IMR-90 (cell line): ENCODE measurements at regions not wholly inside any gene's neighbourhood (a gene's known extent, or its start where the extent isn't known, plus 50 kb on each side); places are given as distances from the start of the nearest gene placed in this dataset.

ENCODE experiments used
- ATAC-seq: fragments of 200-7000 bp; cut with Tn5 transposase; 2 replicates; pipeline ENCODE4 v1.9.1; 2020; ENCODE audit warnings: low read depth, mild to moderate bottlenecking, moderate library complexity
- BruUV-seq: library from RNA; stranded (reverse); fragments of 400-500 nt; replicated peaks from 2 replicates; lab custom pipeline; 2021; lab: Mats Ljungman, UMichigan
- CTCF ChIA-PET: fragments of 300-600 bp; formaldehyde crosslinking; extraction: SDS; loops from one replicate; lab custom pipeline; 2021; ENCODE audit warnings: antibody characterized with exemption; lab: Yijun Ruan, JAX
- POLR2A ChIA-PET: fragments of 300-600 bp; sonication (Branson Sonifier 250); formaldehyde crosslinking; loops from one replicate; lab custom pipeline; 2022; ENCODE audit warnings: antibody characterized with exemption; ENCODE audit not compliant: unreplicated experiment; lab: Charles Lee
- DNase-seq: peaks from one replicate; pipeline ENCODE4 v3.0.0; 2013
- H2AFZ ChIP-seq: replicated peaks from 2 replicates; pipeline ENCODE3; 2013; ENCODE audit warnings: low read length, mild to moderate bottlenecking; ENCODE audit not compliant: poor library complexity
- H2AK5ac ChIP-seq: 2 replicates; pipeline ENCODE4 v1.6.1; 2013; ENCODE audit warnings: low read depth, low read length, inconsistent platforms
- H2AK9ac ChIP-seq: replicated peaks from 2 replicates; pipeline ENCODE3; 2013; ENCODE audit warnings: mild to moderate bottlenecking, low read depth, low read length, moderate library complexity; ENCODE audit not compliant: poor library complexity
- H2BK120ac ChIP-seq: 2 replicates; pipeline ENCODE4 v1.6.1; 2013; ENCODE audit warnings: low read depth, low read length, inconsistent platforms
- H2BK15ac ChIP-seq: 3 replicates; pipeline ENCODE4 v1.6.1; 2013; ENCODE audit warnings: low read depth, low read length, inconsistent platforms
- H2BK20ac ChIP-seq: 2 replicates; pipeline ENCODE4 v1.6.1; 2013; ENCODE audit warnings: low read depth, mild to moderate bottlenecking, inconsistent platforms, low read length, moderate library complexity
- H2BK5ac ChIP-seq: 2 replicates; pipeline ENCODE4 v1.6.1; 2013; ENCODE audit warnings: mild to moderate bottlenecking, low read depth, low read length, inconsistent platforms; ENCODE audit not compliant: poor library complexity, severe bottlenecking
- H3K14ac ChIP-seq: replicated peaks from 2 replicates; pipeline ENCODE4 v1.6.1; 2013; ENCODE audit warnings: low read depth, low read length, inconsistent platforms
- H3K18ac ChIP-seq: 2 replicates; pipeline ENCODE4 v1.6.1; 2013; ENCODE audit warnings: low read depth, low read length, control low read depth
- H3K23ac ChIP-seq: 2 replicates; pipeline ENCODE4 v1.6.1; 2013; ENCODE audit warnings: low read depth, low read length, inconsistent platforms
- H3K27ac ChIP-seq: 2 replicates; pipeline ENCODE4 v1.5.1; 2013; ENCODE audit warnings: mild to moderate bottlenecking, control low read depth, low read length; ENCODE audit not compliant: insufficient read depth
- H3K27me3 ChIP-seq: 2 replicates; pipeline ENCODE4 v1.6.1; 2013; ENCODE audit warnings: low read length; ENCODE audit not compliant: control insufficient read depth, insufficient read depth
- H3K36me3 ChIP-seq: 2 replicates; pipeline ENCODE4 v1.6.1; 2013; ENCODE audit warnings: low read length, mixed read lengths; ENCODE audit not compliant: control insufficient read depth, insufficient read depth
- H3K4ac ChIP-seq: 2 replicates; pipeline ENCODE4 v1.6.1; 2013; ENCODE audit warnings: low read depth, low read length, inconsistent platforms
- H3K4me1 ChIP-seq: 2 replicates; pipeline ENCODE4 v1.6.1; 2013; ENCODE audit warnings: low read length, mixed read lengths; ENCODE audit not compliant: control insufficient read depth, insufficient read depth
- H3K4me2 ChIP-seq: 2 replicates; pipeline ENCODE4 v1.6.1; 2013; ENCODE audit warnings: low read depth, mild to moderate bottlenecking, control low read depth, low read length, moderate library complexity
- H3K4me3 ChIP-seq: 2 replicates; pipeline ENCODE4 v1.5.1; 2013; ENCODE audit warnings: low read depth, mild to moderate bottlenecking, control low read depth, low read length, moderate library complexity; ENCODE audit not compliant: insufficient read depth
- H3K56ac ChIP-seq: 2 replicates; pipeline ENCODE4 v1.6.1; 2013; ENCODE audit warnings: low read length, inconsistent platforms; ENCODE audit not compliant: insufficient read depth; ENCODE audit errors: extremely low read depth
- H3K79me1 ChIP-seq, 2 experiments: 2 replicates each; pipeline ENCODE4 v1.6.1; 2013; ENCODE audit warnings: low read length in 2 of 2, inconsistent platforms in 1 of 2, low read depth in 1 of 2
- H3K9ac ChIP-seq: 2 replicates; pipeline ENCODE4 v1.6.1; 2013; ENCODE audit warnings: low read depth, low read length, control low read depth
- H3K9me1 ChIP-seq: 2 replicates; pipeline ENCODE4 v1.6.1; 2013; ENCODE audit warnings: low read length, inconsistent platforms; ENCODE audit not compliant: insufficient read depth
- H3K9me3 ChIP-seq: 2 replicates; pipeline ENCODE4 v1.6.1; 2013; ENCODE audit warnings: low read length; ENCODE audit not compliant: control insufficient read depth, insufficient read depth
- H4K20me1 ChIP-seq: 2 replicates; pipeline ENCODE4 v1.6.1; 2013; ENCODE audit warnings: low read length, inconsistent platforms; ENCODE audit not compliant: insufficient read depth
- H4K5ac ChIP-seq: 2 replicates; pipeline ENCODE4 v1.6.1; 2013; ENCODE audit warnings: mild to moderate bottlenecking, low read depth, low read length, control low read depth
- H4K8ac ChIP-seq, 2 experiments: 2 replicates each; pipeline ENCODE4 v1.6.1; 2013; ENCODE audit warnings: low read depth in 2 of 2, low read length in 2 of 2, control low read depth in 1 of 2, inconsistent platforms in 1 of 2
- H4K91ac ChIP-seq: 2 replicates; pipeline ENCODE4 v1.6.1; 2013; ENCODE audit warnings: low read depth, low read length, inconsistent platforms; ENCODE audit not compliant: insufficient read depth
- CEBPB ChIP-seq: IDR thresholded peaks from 2 replicates; pipeline ENCODE4 v1.6.1; 2012; ENCODE audit warnings: low read depth, low read length, improper control_type of control experiment
- CHD1 ChIP-seq: IDR thresholded peaks from 2 replicates; pipeline ENCODE4 v1.6.1; 2012; ENCODE audit warnings: low read depth, low read length, improper control_type of control experiment
- MAZ ChIP-seq: IDR thresholded peaks from 2 replicates; pipeline ENCODE4 v1.6.1; 2012; ENCODE audit warnings: low read depth, mild to moderate bottlenecking, low read length, improper control_type of control experiment, moderate library complexity, borderline replicate concordance
- MXI1 ChIP-seq: IDR thresholded peaks from 2 replicates; pipeline ENCODE4 v1.6.1; 2012; ENCODE audit warnings: low read depth, mild to moderate bottlenecking, low read length, moderate library complexity, borderline replicate concordance
- RAD21 ChIP-seq: IDR thresholded peaks from 2 replicates; pipeline ENCODE4 v1.6.1; 2012; ENCODE audit warnings: low read length, improper control_type of control experiment
- dilution Hi-C: fragments of 300-500 bp; cut with HindIII; formaldehyde crosslinking; loops from one replicate; pipeline ENCODE4 v1.14.3; 2018; ENCODE audit warnings: low sequenced_read_pairs; ENCODE audit not compliant: unreplicated experiment
- in situ Hi-C: fragments of 300-500 bp; cut with MboI; formaldehyde crosslinking; loops from 3 replicates; pipeline ENCODE4 v1.14.3; 2019; ENCODE audit warnings: low sequenced_read_pairs, inconsistent platforms, mixed read lengths
- intact Hi-C: fragments of 100-400 bp; cut with micrococcal nuclease; formaldehyde crosslinking; loops from 2 replicates; pipeline ENCODE4 v1.10.0; 2022

GRCh38 chr12:85507456-85507855 is 227.4 kb downstream of the ALX1 start:
- Histone ChIP-seq H3K27me3 (no peaks in the 10 kb centered on the region), H2BK120ac (no peak overlapping the region), H3K36me3 (no peaks in the 10 kb centered on the region), H2AK9ac (no peak overlapping the region), H3K56ac (no peak overlapping the region), H3K14ac (no peak overlapping the region), H4K20me1 (no peaks in the 10 kb centered on the region), H2AFZ (no peak overlapping the region), H2BK5ac (no peak overlapping the region), H3K9ac (no peak overlapping the region), H2BK20ac (no peak overlapping the region), H4K91ac (no peak overlapping the region), H3K9me1 (no peaks in the 10 kb centered on the region), H2AK5ac (no peak overlapping the region), H3K4me2 (no peak overlapping the region), H3K27ac (no peak overlapping the region), H3K4ac (no peak overlapping the region), H3K9me3 (no peaks in the 10 kb centered on the region), H4K5ac (no peak overlapping the region), H3K4me3 (no peak overlapping the region), H3K79me1 (no peaks in the 10 kb centered on the region), H4K8ac (no peak overlapping the region), H2BK15ac (no peak overlapping the region), H3K18ac (no peak overlapping the region), H3K23ac (no peak overlapping the region), H3K4me1 (no peaks in the 10 kb centered on the region)
- CTCF ChIA-PET: no interaction called here
- in situ Hi-C loops (no loop called here), intact Hi-C loops (no loop called here), dilution Hi-C loops (no loop called here)
- DNase-seq: no peak
- no peak for ATAC-seq
- POLR2A ChIA-PET: no interaction called here
- TF ChIP-seq MAZ (no peak), MXI1 (no peak), CEBPB (no peak), CHD1 (no peak), RAD21 (no peak)
- BruUV-seq: no TSS peak
